GM23248 (cell line): ENCODE measurements at regions not wholly inside any gene's neighbourhood (a gene's known extent, or its start where the extent isn't known, plus 50 kb on each side); places are given as distances from the start of the nearest gene placed in this dataset.

Experiments
- DNase-seq: peaks from one replicate; pipeline ENCODE4 v3.0.0-alpha.2; 2015
- H2AFZ ChIP-seq: fragments of 200-600 bp; sonication (generic); 2 replicates; pipeline ENCODE4 v1.6.1; 2016; ENCODE audit warnings: antibody characterized with exemption
- H3F3A ChIP-seq: fragments of 200-600 bp; sonication (generic); 2 replicates; pipeline ENCODE4 v1.6.1; 2016; ENCODE audit warnings: mild to moderate bottlenecking, antibody characterized with exemption, mixed run types; ENCODE audit not compliant: insufficient read depth
- H3K27ac ChIP-seq: fragments of 200-600 bp; sonication (generic); 2 replicates; pipeline ENCODE4 v1.5.1; 2016; ENCODE audit warnings: mild to moderate bottlenecking
- H3K27me3 ChIP-seq: fragments of 200-600 bp; sonication (generic); replicated peaks from 2 replicates; pipeline ENCODE4 v1.6.1; 2016; ENCODE audit warnings: mild to moderate bottlenecking; ENCODE audit not compliant: insufficient read depth
- H3K36me3 ChIP-seq: fragments of 200-600 bp; sonication (generic); 2 replicates; pipeline ENCODE4 v1.6.1; 2016; ENCODE audit warnings: low read depth, mild to moderate bottlenecking
- H3K4me1 ChIP-seq: fragments of 200-600 bp; sonication (generic); 2 replicates; pipeline ENCODE4 v1.6.1; 2016; ENCODE audit warnings: mild to moderate bottlenecking; ENCODE audit not compliant: insufficient read depth
- H3K4me2 ChIP-seq: fragments of 200-600 bp; sonication (generic); one replicate; pipeline ENCODE4 v1.6.1; 2016; ENCODE audit warnings: mild to moderate bottlenecking; ENCODE audit not compliant: unreplicated experiment
- H3K4me3 ChIP-seq: fragments of 200-600 bp; sonication (generic); 2 replicates; pipeline ENCODE4 v1.5.1; 2016; ENCODE audit warnings: mild to moderate bottlenecking
- H3K79me2 ChIP-seq: fragments of 200-600 bp; sonication (generic); 2 replicates; pipeline ENCODE4 v1.6.1; 2016; ENCODE audit warnings: mild to moderate bottlenecking; ENCODE audit not compliant: insufficient read depth
- H3K9ac ChIP-seq: fragments of 200-600 bp; sonication (generic); 2 replicates; pipeline ENCODE4 v1.6.1; 2016; ENCODE audit warnings: mild to moderate bottlenecking
- H3K9me2 ChIP-seq: fragments of 200-600 bp; sonication (generic); 2 replicates; pipeline ENCODE4 v1.6.1; 2016; ENCODE audit warnings: mixed run types, mild to moderate bottlenecking, moderate library complexity; ENCODE audit not compliant: insufficient read depth
- H3K9me3 ChIP-seq: fragments of 200-600 bp; sonication (generic); one replicate; pipeline ENCODE4 v1.6.1; 2017; ENCODE audit warnings: low read depth
- H4K20me1 ChIP-seq: fragments of 200-600 bp; sonication (generic); 2 replicates; pipeline ENCODE4 v1.6.0; 2016; ENCODE audit not compliant: insufficient read depth
- EZH2 ChIP-seq: fragments of 200-600 bp; sonication (generic); IDR thresholded peaks from 2 replicates; pipeline ENCODE4 v1.6.1; 2018; ENCODE audit warnings: antibody characterized with exemption, mild to moderate bottlenecking; ENCODE audit not compliant: insufficient read depth, poor library complexity, severe bottlenecking
- EZH2phosphoT487 ChIP-seq: fragments of 200-600 bp; sonication (generic); IDR thresholded peaks from 2 replicates; pipeline ENCODE4 v1.6.1; 2018; ENCODE audit warnings: antibody characterized with exemption, moderate library complexity, mild to moderate bottlenecking, low read depth; ENCODE audit not compliant: insufficient read depth
- WGBS, 2 experiments: methylation state at CpG; one replicate each; pipeline ENCODE4 v1.1.6; 2015 to 2017; ENCODE audit warnings: low lambda C conversion rate in 2 of 2, low coverage in 1 of 2; ENCODE audit errors: missing lambda C conversion rate in 2 of 2; 5-methylcytosine and 5-hydroxymethylcytosine counted together
- in situ Hi-C: fragments of 300-500 bp; cut with MboI; formaldehyde crosslinking; loops from 2 replicates; pipeline ENCODE4 v1.15.0; 2020

DNA sequence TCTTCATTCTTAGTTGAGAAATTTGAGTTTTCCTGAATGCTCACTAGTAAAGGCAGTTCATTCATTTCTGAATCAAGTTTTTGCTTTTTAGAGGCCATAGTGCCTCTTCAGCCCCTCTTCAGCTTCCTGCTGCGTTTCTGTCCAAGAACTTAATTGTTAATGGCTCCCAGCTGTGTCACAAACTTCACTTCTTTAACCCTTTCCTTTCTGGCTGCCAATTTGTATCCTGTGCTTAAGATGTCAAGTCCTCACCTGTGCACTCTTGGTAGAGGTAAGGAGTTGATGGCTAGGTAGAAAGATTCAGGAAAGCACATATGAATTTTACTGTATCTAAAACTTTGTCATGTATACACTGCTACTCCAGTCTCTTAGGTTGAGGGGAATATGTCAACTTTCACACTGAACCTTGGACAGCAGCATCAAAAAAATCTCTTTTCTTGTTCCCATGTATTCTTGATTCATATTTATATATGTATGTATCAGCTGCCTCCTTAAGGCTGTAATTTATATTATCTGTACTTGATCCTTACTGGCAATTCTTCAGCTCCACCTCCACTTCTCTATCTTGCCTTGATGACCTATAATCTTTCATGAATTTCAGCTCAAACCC, 612.8 kb downstream of the LMO4 start:
- Histone ChIP-seq H3K36me3 (no peaks in the 10 kb centered on the region), H3K4me3 (no peak overlapping the region), H3K79me2 (no peaks in the 10 kb centered on the region), H3K9me2 (no peaks in the 10 kb centered on the region), H3K27me3 (no peaks in the 10 kb centered on the region), H2AFZ (no peak overlapping the region), H3K9ac (no peak overlapping the region), H3K9me3 (no peaks in the 10 kb centered on the region), H3F3A (0 out of 2 replicates have a peak, but pooled peaks cover 5% of the 10 kb centered on the region), H3K27ac (0 out of 2 replicates have a peak overlapping the region, but pooled peaks have one; percentile 16), H3K4me1 (peaks cover 23% of the 10 kb centered on the region), H4K20me1 (no peaks in the 10 kb centered on the region), H3K4me2 (no peak overlapping the region)
- DNase-seq: no peak
- TF ChIP-seq EZH2phosphoT487 (no peak), EZH2 (no peak)
- 0 to 13% methylated on average over 1 of the region's 1 CpG for WGBS, 2 experiments
- in situ Hi-C loops: loop anchor here (25.0 kb wide), 1 partner anchor 804 kb away; no protein-coding TSS in a partner anchor

DNA sequence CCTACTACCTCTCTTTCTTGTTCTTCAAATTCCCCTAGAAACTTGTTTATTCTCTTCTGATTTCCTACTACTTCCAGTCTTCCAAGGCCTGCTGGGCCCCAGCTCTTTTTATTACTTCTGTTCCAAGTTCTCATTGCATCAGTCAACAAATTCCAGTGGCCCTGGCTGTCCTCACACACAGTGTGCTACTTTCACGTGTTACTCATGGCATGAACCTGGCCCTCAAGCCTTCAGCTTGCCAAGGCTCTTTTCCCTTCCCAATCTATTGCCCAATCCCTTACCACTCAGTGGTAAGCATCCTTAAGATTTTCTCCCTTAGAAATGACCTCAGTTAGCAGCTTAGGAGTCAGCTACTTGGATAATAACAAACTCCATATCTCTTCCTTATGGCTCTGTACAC, 613.5 kb downstream of the LMO4 start:
- peak; percentile 75 for DNase-seq
- no peak overlapping the region for H2AFZ ChIP-seq
- TF ChIP-seq EZH2phosphoT487 (no peak), EZH2 (no peak)
- H3K4me2 ChIP-seq: no peak overlapping the region
- H3K9me2 ChIP-seq: no peaks in the 10 kb centered on the region
- H3K9ac ChIP-seq: no peak overlapping the region
- H3K79me2 ChIP-seq: no peaks in the 10 kb centered on the region
- in situ Hi-C loops: loop anchor here (25.0 kb wide), 1 partner anchor 805 kb away; no protein-coding TSS in a partner anchor
- H4K20me1 ChIP-seq: no peaks in the 10 kb centered on the region
- WGBS, 2 experiments: 0 to 7% methylated on average over 1 of the region's 1 CpG
- 0 out of 2 replicates have a peak overlapping the region, but pooled peaks have one; percentile 25 for H3K27ac ChIP-seq
- H3K36me3 ChIP-seq: no peaks in the 10 kb centered on the region
- H3K4me1 ChIP-seq: peaks cover 23% of the 10 kb centered on the region
- no peak overlapping the region for H3K4me3 ChIP-seq
- H3F3A ChIP-seq: 0 out of 2 replicates have a peak, but pooled peaks cover 5% of the 10 kb centered on the region
- no peaks in the 10 kb centered on the region for H3K9me3 ChIP-seq
- H3K27me3 ChIP-seq: no peaks in the 10 kb centered on the region

DNA sequence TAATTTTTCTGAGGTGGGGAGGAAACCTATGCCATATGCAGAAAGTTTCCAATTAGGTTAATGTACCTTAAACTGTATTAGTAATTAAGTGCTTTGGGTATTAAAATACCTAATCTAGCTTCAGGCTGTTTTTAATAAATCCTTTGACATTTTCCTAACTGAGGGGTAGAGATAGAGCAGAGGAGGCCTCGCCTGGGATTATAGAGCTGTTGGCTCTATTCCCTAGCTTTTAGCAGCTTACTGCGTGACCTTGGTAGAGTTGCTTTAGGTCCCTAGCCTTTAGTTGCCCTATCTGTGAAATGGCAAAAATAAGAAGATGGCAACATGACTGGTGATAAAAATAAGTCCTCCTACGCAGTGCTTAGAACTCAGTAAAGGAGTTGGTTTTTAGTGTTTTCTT, 621.0 kb downstream of the LMO4 start:
- H3K27me3 ChIP-seq: no peaks in the 10 kb centered on the region
- TF ChIP-seq EZH2 (no peak), EZH2phosphoT487 (no peak)
- no peak for DNase-seq
- WGBS, 2 experiments: 83% methylated on average over 3 of the region's 3 CpGs
- H4K20me1 ChIP-seq: no peaks in the 10 kb centered on the region
- no peak overlapping the region for H3K9ac ChIP-seq
- no peak overlapping the region for H3K4me2 ChIP-seq
- H3K36me3 ChIP-seq: no peaks in the 10 kb centered on the region
- H3K4me3 ChIP-seq: no peak overlapping the region
- H3K4me1 ChIP-seq: peaks cover 21% of the 10 kb centered on the region
- H3K27ac ChIP-seq: no peak overlapping the region
- H3K9me3 ChIP-seq: no peaks in the 10 kb centered on the region
- in situ Hi-C loops: loop anchor here (25.0 kb wide), 2 partner anchors 612 to 812 kb away; partner anchors contain the start of gene LMO4
- no peaks in the 10 kb centered on the region for H3K79me2 ChIP-seq
- H3K9me2 ChIP-seq: no peaks in the 10 kb centered on the region
- H2AFZ ChIP-seq: no peak overlapping the region
- no peaks in the 10 kb centered on the region; the same call in 1 of the 2 replicates for H3F3A ChIP-seq

DNA sequence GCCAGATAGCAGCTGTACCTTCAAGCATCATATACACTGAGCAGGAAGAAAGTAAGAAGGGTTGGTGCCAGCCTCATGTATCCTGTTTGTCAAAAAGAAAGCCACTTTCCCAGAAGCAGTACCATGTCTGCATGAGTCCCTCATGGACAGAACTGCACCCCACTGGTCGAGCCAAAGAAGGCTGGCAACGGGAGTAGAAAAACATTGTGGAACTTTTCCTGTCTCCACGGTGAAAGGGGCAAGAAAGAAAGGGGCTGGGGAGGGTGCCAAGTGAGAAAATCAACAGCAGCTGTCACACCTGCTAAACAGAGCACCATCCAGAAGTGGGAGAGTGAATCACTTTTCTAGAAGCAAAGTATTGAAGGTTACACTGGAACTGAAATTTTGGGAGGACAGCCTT, 621.7 kb downstream of the LMO4 start:
- Histone ChIP-seq H3K27me3 (no peaks in the 10 kb centered on the region), H3K4me1 (peaks cover 27% of the 10 kb centered on the region), H3K9me3 (no peaks in the 10 kb centered on the region), H3K27ac (no peak overlapping the region), H3K4me2 (no peak overlapping the region), H4K20me1 (no peaks in the 10 kb centered on the region), H3K9ac (no peak overlapping the region), H3K36me3 (no peaks in the 10 kb centered on the region), H3F3A (peaks cover 6% of the 10 kb centered on the region), H2AFZ (no peak overlapping the region), H3K9me2 (no peaks in the 10 kb centered on the region), H3K4me3 (no peak overlapping the region), H3K79me2 (no peaks in the 10 kb centered on the region)
- no peak for DNase-seq
- 56 to 63% methylated on average over 3 of the region's 3 CpGs for WGBS, 2 experiments
- TF ChIP-seq EZH2phosphoT487 (no peak), EZH2 (no peak)
- in situ Hi-C loops: loop anchor here (25.0 kb wide), 1 partner anchor 613 kb away; the partner anchor contains the start of gene LMO4
